ENCODE measurements at regions not wholly inside any gene's neighbourhood (a gene's known extent, or its start where the extent isn't known, plus 50 kb on each side); places are given as distances from the start of the nearest gene placed in this dataset.

GRCh38 chr18:59980188-59980637 is 80.4 kb downstream of the PMAIP1 start:
- TF ChIP-seq CTCF (conservative IDR thresholded peaks at IDR 0.05) (no peak), ZFX (IDR thresholded peaks at IDR 0.05) (no peak)

Measured in C4-2B (cell line).